ENCODE measurements at regions not wholly inside any gene's neighbourhood (a gene's known extent, or its start where the extent isn't known, plus 50 kb on each side); places are given as distances from the start of the nearest gene placed in this dataset.
"Not testable (repeated sequence)": the region's sequence is repeated elsewhere in the genome, so short reads cannot be mapped to it uniquely, and the experiment has no call there.

GRCh38 chr18:78822949-78823285 is 156.7 kb upstream of the SALL3 start:
- TF ChIP-seq CTCF (IDR thresholded peaks at IDR 0.05; ENCODE audit: insufficient read depth, low read depth, low read length): no peak
- ChIA-PET CTCF (no interaction called here), POLR2A (no interaction called here)
- Histone ChIP-seq H3K36me3 (ENCODE audit: control insufficient read depth, insufficient read depth, low read length) (no peaks in the 10 kb centered on the region), H3K27me3 (ENCODE audit: control insufficient read depth, insufficient read depth, low read length) (no peaks in the 10 kb centered on the region), H3K4me3 (ENCODE audit: low read depth, low read length) (no peak overlapping the region)
- no peak for DNase-seq (ENCODE audit: low read depth)

- Histone ChIP-seq H3K27me3 (ENCODE audit: control insufficient read depth, insufficient read depth, low read length) (no peaks in the 10 kb centered on the region), H3K36me3 (ENCODE audit: control insufficient read depth, insufficient read depth, low read length) (no peaks in the 10 kb centered on the region), H3K4me3 (ENCODE audit: low read depth, low read length) (no peak overlapping the region)
- DNase-seq (ENCODE audit: low read depth): no peak
- no peak for TF ChIP-seq CTCF (IDR thresholded peaks at IDR 0.05; ENCODE audit: insufficient read depth, low read depth, low read length)
- ChIA-PET CTCF (no interaction called here), POLR2A (no interaction called here)
These were observed 154.4 kb upstream of the SALL3 start for GRCh38 chr18:78825168-78825567.

- H3K36me3 ChIP-seq (ENCODE audit: control insufficient read depth, insufficient read depth, low read length): no peaks in the 10 kb centered on the region
- ChIA-PET POLR2A (no interaction called here), CTCF (interaction anchor here (0.6 kb wide), 1 partner anchor 8 kb away, joined by 3 read pairs; no protein-coding TSS in a partner anchor)
- H3K27me3 ChIP-seq (ENCODE audit: control insufficient read depth, insufficient read depth, low read length): no peaks in the 10 kb centered on the region
- TF ChIP-seq CTCF (IDR thresholded peaks at IDR 0.05; ENCODE audit: insufficient read depth, low read depth, low read length): no peak
- no peak overlapping the region for H3K4me3 ChIP-seq (ENCODE audit: low read depth, low read length)
- no peak for DNase-seq (ENCODE audit: low read depth)
These were observed 153.0 kb upstream of the SALL3 start for GRCh38 chr18:78826631-78827030.

- TF ChIP-seq CTCF (IDR thresholded peaks at IDR 0.05; ENCODE audit: insufficient read depth, low read depth, low read length): no peak
- H3K36me3 ChIP-seq (ENCODE audit: control insufficient read depth, insufficient read depth, low read length): no peaks in the 10 kb centered on the region
- ChIA-PET CTCF (no interaction called here), POLR2A (no interaction called here)
- no peaks in the 10 kb centered on the region for H3K27me3 ChIP-seq (ENCODE audit: control insufficient read depth, insufficient read depth, low read length)
- DNase-seq (ENCODE audit: low read depth): no peak
- H3K4me3 ChIP-seq (ENCODE audit: low read depth, low read length): no peak overlapping the region
These were observed 152.5 kb upstream of the SALL3 start for GRCh38 chr18:78827141-78827540.

- no peaks in the 10 kb centered on the region for H3K36me3 ChIP-seq (ENCODE audit: control insufficient read depth, insufficient read depth, low read length)
- CTCF ChIA-PET: no interaction called here
- H3K27me3 ChIP-seq (ENCODE audit: control insufficient read depth, insufficient read depth, low read length): no peaks in the 10 kb centered on the region
- no peak for DNase-seq (ENCODE audit: low read depth)
- POLR2A ChIA-PET: no interaction called here
- TF ChIP-seq CTCF (IDR thresholded peaks at IDR 0.05; ENCODE audit: insufficient read depth, low read depth, low read length): no peak
- H3K4me3 ChIP-seq (ENCODE audit: low read depth, low read length): no peak overlapping the region
These were observed 151.5 kb upstream of the SALL3 start for GRCh38 chr18:78828131-78828530.

- H3K4me3 ChIP-seq (ENCODE audit: low read depth, low read length); POLR2A ChIA-PET; H3K27me3 ChIP-seq (ENCODE audit: control insufficient read depth, insufficient read depth, low read length); CTCF ChIA-PET; DNase-seq (ENCODE audit: low read depth); H3K36me3 ChIP-seq (ENCODE audit: control insufficient read depth, insufficient read depth, low read length): not testable (repeated sequence)
These were observed 150.6 kb upstream of the SALL3 start for GRCh38 chr18:78829026-78829425.
